A673 (cell line): ENCODE measurements at regions not wholly inside any gene's neighbourhood (a gene's known extent, or its start where the extent isn't known, plus 50 kb on each side); places are given as distances from the start of the nearest gene placed in this dataset.

ENCODE experiments used
- BruUV-seq: library from RNA; stranded (reverse); fragments of 400-500 nt; replicated peaks from 2 replicates; lab custom pipeline; 2021; lab: Mats Ljungman, UMichigan
- CTCF ChIA-PET: fragments of 300-600 bp; sonication (Branson Sonifier 250); formaldehyde crosslinking; loops from one replicate; lab custom pipeline; 2022; ENCODE audit warnings: antibody characterized with exemption; lab: Charles Lee
- POLR2A ChIA-PET: fragments of 300-600 bp; sonication (Branson Sonifier 250); formaldehyde crosslinking; loops from one replicate; lab custom pipeline; 2022; ENCODE audit warnings: antibody characterized with exemption; ENCODE audit not compliant: low non-redundant PET; lab: Charles Lee
- DNase-seq: peaks from one replicate; pipeline ENCODE4 v3.0.0-alpha.2; 2015; ENCODE audit warnings: low spot score
- H3K27ac ChIP-seq: fragments of 200-600 bp; sonication (generic); 2 replicates; pipeline ENCODE4 v1.5.1; 2016; ENCODE audit warnings: mixed run types, low read depth, mild to moderate bottlenecking, mixed read lengths, antibody characterized with exemption, low read length; ENCODE audit not compliant: poor library complexity, severe bottlenecking
- H3K27me3 ChIP-seq: fragments of 200-600 bp; sonication (generic); replicated peaks from 2 replicates; pipeline ENCODE4 v1.6.1; 2017; ENCODE audit warnings: mixed run types, low read depth, mild to moderate bottlenecking, mixed read lengths, antibody characterized with exemption, low read length; ENCODE audit not compliant: insufficient read depth, poor library complexity
- H3K36me3 ChIP-seq: fragments of 200-600 bp; sonication (generic); 2 replicates; pipeline ENCODE4 v1.6.1; 2016; ENCODE audit warnings: mixed run types, mild to moderate bottlenecking, mixed read lengths, antibody characterized with exemption, low read length; ENCODE audit not compliant: insufficient read depth, poor library complexity, severe bottlenecking
- H3K4me1 ChIP-seq: fragments of 200-600 bp; sonication (generic); 2 replicates; pipeline ENCODE4 v1.6.1; 2017; ENCODE audit warnings: mixed run types, mild to moderate bottlenecking, mixed read lengths, antibody characterized with exemption, low read length; ENCODE audit not compliant: insufficient read depth, poor library complexity, severe bottlenecking
- H3K4me3 ChIP-seq: fragments of 200-600 bp; sonication (generic); 2 replicates; pipeline ENCODE4 v1.5.1; 2016; ENCODE audit warnings: low read depth, mixed run types, mild to moderate bottlenecking, mixed read lengths, low read length; ENCODE audit not compliant: poor library complexity, severe bottlenecking
- H3K9me3 ChIP-seq: fragments of 200-600 bp; sonication (generic); 2 replicates; pipeline ENCODE4 v1.6.1; 2016; ENCODE audit warnings: mixed run types, low read depth, mild to moderate bottlenecking, mixed read lengths, antibody characterized with exemption, low read length; ENCODE audit not compliant: poor library complexity, severe bottlenecking
- CTCF ChIP-seq: fragments of 300-800, 200-600 bp; sonication (generic); conservative IDR thresholded peaks from 2 replicates; pipeline ENCODE4 v1.5.1; 2017; ENCODE audit warnings: low read depth, mild to moderate bottlenecking, antibody characterized with exemption, low read length, moderate library complexity, mixed read lengths
- EZH2 ChIP-seq: fragments of 200-600 bp; sonication (generic); IDR thresholded peaks from 2 replicates; pipeline ENCODE4 v1.6.1; 2017; ENCODE audit warnings: borderline replicate concordance, low read depth, mild to moderate bottlenecking, mixed read lengths, antibody characterized with exemption, low read length; ENCODE audit not compliant: poor library complexity, severe bottlenecking
- intact Hi-C: fragments of 100-400 bp; cut with micrococcal nuclease; formaldehyde crosslinking; loops from one replicate; pipeline ENCODE4 v1.10.0; 2022; ENCODE audit not compliant: unreplicated experiment

DNA sequence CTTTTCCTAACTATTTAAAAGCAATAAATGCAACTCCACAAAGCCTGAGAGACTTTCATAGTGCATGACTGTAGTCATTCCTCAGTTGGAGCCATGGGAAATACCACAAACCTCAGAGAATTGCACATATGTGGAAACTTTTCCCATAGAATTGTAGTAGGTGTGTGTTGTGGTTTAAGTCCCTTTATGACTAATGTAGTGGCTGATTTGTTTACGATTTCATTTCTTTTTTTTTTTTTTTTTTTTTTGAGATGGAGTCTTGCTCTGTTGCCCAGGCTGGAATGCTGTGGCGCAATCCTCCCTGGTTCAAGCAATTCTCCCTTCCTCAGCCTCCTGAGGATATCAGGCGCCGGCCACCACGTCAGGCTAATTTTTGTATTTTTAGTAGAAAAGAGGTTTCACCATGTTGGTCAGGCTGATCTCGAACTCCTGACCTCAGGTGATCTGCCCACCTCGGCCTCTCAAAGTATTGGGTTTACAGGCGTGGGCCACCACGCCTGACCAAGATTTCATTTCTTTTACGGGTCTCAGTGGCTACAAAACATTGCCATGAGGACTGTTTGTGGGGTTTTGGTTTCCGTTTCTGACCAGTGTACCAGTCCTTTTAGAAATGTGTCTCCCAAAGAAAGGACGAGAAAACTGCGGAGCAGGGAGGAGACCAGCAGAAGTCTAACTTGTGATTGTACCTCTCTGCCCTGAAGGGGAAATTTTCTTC is 212.1 kb upstream of the MARCKS start:
- no TSS peak for BruUV-seq
- Histone ChIP-seq H3K4me1 (no peaks in the 10 kb centered on the region), H3K27ac (no peak overlapping the region), H3K9me3 (no peaks in the 10 kb centered on the region), H3K4me3 (no peak overlapping the region), H3K36me3 (no peaks in the 10 kb centered on the region), H3K27me3 (no peaks in the 10 kb centered on the region)
- ChIA-PET POLR2A (no interaction called here), CTCF (no interaction called here)
- intact Hi-C loops = no loop called here
- no peak for DNase-seq
- no peak for TF ChIP-seq EZH2
- TF ChIP-seq CTCF = no peak

DNA sequence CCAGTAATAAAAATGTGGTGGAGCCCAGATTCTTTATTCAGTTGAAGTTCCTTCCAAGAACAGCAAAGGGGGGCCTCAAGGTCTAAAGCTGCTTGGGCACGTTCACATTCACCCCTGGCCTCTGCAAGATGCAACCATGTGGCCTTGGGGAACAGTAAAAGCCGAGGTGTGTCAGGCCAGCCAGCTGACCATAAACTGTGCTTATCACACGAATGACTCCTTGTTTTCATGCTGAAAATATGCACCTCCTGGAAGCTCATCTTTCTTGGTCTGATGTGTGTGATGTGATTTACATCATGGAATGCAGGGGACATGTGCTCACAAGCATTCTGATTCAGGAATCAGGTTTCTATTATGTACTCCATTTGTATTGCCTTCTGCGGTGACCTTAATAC is 211.6 kb upstream of the MARCKS start:
- BruUV-seq = no TSS peak
- no peaks in the 10 kb centered on the region for H3K4me1 ChIP-seq
- H3K4me3 ChIP-seq = no peak overlapping the region
- no peaks in the 10 kb centered on the region for H3K36me3 ChIP-seq
- no peak overlapping the region for H3K27ac ChIP-seq
- no peaks in the 10 kb centered on the region for H3K27me3 ChIP-seq
- ChIA-PET CTCF (no interaction called here), POLR2A (no interaction called here)
- TF ChIP-seq EZH2 = no peak
- TF ChIP-seq CTCF = no peak
- DNase-seq = no peak
- intact Hi-C loops = no loop called here
- no peaks in the 10 kb centered on the region for H3K9me3 ChIP-seq

- DNase-seq = no peak
- no TSS peak for BruUV-seq
- intact Hi-C loops = no loop called here
- no peak overlapping the region for H3K27ac ChIP-seq
- H3K9me3 ChIP-seq = no peaks in the 10 kb centered on the region
- no peak for TF ChIP-seq EZH2
- no peak for TF ChIP-seq CTCF
- ChIA-PET POLR2A (no interaction called here), CTCF (no interaction called here)
- H3K27me3 ChIP-seq = no peaks in the 10 kb centered on the region
- no peaks in the 10 kb centered on the region for H3K4me1 ChIP-seq
- H3K4me3 ChIP-seq = no peak overlapping the region
- H3K36me3 ChIP-seq = no peaks in the 10 kb centered on the region
Measured at GRCh38 chr6:113645986-113646385, 211.2 kb upstream of the MARCKS start.
